Endothelial cell of umbilical vein (primary cell): ENCODE measurements at regions not wholly inside any gene's neighbourhood (a gene's known extent, or its start where the extent isn't known, plus 50 kb on each side); places are given as distances from the start of the nearest gene placed in this dataset.

Experiments
- EZH2 ChIP-seq: IDR thresholded peaks from 2 replicates; pipeline ENCODE4 v1.6.1; 2012; ENCODE audit warnings: borderline replicate concordance, low read depth, mild to moderate bottlenecking, moderate library complexity, low read length, inconsistent platforms; ENCODE audit not compliant: severe bottlenecking
- GATA2 ChIP-seq: IDR thresholded peaks from 2 replicates; pipeline ENCODE4 v1.7.0; 2011; ENCODE audit warnings: low read depth, mild to moderate bottlenecking, moderate library complexity, mixed read lengths, low read length; ENCODE audit not compliant: insufficient read length, insufficient read depth
- MYC ChIP-seq: IDR thresholded peaks from one replicate; pipeline ENCODE4 v1.6.1; 2011; ENCODE audit warnings: mild to moderate bottlenecking, low read depth, low read length
- POLR2A ChIP-seq: IDR thresholded peaks from 2 replicates; pipeline ENCODE4 v1.6.1; 2012; ENCODE audit warnings: low read depth, mild to moderate bottlenecking, control low read depth, low read length
- POLR2AphosphoS5 ChIP-seq: IDR thresholded peaks from 2 replicates; pipeline ENCODE4 v1.6.1; 2012; ENCODE audit warnings: low read depth, mild to moderate bottlenecking, control low read depth, low read length, moderate library complexity; ENCODE audit not compliant: insufficient read depth
- TF ChIP-seq, protein P1 (sequence below), 2 donors: IDR thresholded peaks; 1 replicate in 1 of 2; 2 replicates in 1 of 2; pipeline ENCODE4 v1.5.1; 2011; ENCODE audit warnings: low read length in 2 of 2, mild to moderate bottlenecking in 2 of 2, moderate library complexity in 2 of 2, control low read depth in 1 of 2, inconsistent platforms in 1 of 2, low read depth in 1 of 2; ENCODE audit not compliant: insufficient read depth in 1 of 2; ENCODE audit errors: extremely low read depth in 1 of 2

DNA sequence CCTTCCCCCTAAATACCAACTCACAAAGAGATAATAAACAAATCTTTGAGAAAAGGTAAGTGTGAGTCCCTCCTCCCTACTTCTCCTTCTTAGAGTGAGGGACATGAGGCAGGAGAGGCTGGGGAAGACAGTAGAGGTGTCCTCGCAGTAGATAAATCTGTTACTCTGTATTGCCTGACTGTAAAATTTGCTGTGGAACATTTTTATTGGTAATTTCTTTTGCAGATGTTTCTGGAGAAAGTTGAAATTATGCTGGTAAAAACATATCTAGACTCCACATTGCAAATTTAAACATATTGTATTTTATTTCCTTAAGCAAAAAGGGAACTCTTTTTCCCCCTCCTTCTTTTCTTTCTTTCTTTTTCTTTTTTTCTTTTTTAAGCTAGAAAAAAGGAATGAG is 58.5 kb downstream of the PLCE1 start:
- TF ChIP-seq, protein P1, sequence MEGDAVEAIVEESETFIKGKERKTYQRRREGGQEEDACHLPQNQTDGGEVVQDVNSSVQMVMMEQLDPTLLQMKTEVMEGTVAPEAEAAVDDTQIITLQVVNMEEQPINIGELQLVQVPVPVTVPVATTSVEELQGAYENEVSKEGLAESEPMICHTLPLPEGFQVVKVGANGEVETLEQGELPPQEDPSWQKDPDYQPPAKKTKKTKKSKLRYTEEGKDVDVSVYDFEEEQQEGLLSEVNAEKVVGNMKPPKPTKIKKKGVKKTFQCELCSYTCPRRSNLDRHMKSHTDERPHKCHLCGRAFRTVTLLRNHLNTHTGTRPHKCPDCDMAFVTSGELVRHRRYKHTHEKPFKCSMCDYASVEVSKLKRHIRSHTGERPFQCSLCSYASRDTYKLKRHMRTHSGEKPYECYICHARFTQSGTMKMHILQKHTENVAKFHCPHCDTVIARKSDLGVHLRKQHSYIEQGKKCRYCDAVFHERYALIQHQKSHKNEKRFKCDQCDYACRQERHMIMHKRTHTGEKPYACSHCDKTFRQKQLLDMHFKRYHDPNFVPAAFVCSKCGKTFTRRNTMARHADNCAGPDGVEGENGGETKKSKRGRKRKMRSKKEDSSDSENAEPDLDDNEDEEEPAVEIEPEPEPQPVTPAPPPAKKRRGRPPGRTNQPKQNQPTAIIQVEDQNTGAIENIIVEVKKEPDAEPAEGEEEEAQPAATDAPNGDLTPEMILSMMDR (IDR thresholded peaks at IDR 0.05; ENCODE audit: extremely low read depth in 1 of 2, insufficient read depth in 1 of 2, low read depth in 1 of 2, low read length in 2 of 2): no peak
- TF ChIP-seq POLR2AphosphoS5: no peak
- TF ChIP-seq POLR2A: no peak
- no peak for TF ChIP-seq EZH2
- TF ChIP-seq MYC: no peak
- no peak for TF ChIP-seq GATA2
